Left kidney (tissue), 1 donor: ENCODE measurements at regions not wholly inside any gene's neighbourhood (a gene's known extent, or its start where the extent isn't known, plus 50 kb on each side); places are given as distances from the start of the nearest gene placed in this dataset.

ENCODE experiments used
- DNase-seq: peaks from one replicate; pipeline ENCODE4 v3.0.0-alpha.2; 2013

DNA sequence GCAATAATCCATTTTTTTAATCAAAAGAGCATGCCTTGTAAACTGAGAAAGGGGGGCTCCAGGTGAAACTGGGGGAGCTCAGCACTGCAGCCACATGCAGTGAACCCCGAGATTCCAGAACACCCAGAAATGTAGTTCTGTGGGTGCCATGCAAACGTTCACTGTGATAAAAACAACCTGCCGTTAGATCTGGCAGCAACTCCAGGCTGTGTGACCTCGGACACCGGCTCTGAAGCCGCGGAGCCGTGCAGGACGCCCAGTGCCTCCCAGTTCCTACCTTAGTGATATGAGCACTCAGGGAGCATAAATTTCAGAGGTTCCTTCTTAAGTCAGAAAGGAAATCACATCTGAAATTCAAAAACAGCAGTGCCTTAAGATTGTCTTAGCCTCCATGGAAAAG lies 85.4 kb upstream of the THBS2 start:
- no peak for DNase-seq

- no peak for DNase-seq
These were observed 84.3 kb upstream of the THBS2 start for GRCh38 chr6:169337886-169338445.

- DNase-seq, result no peak
These were observed 81.7 kb upstream of the THBS2 start for GRCh38 chr6:169335301-169335700.

- DNase-seq, result no peak
These were observed 78.6 kb upstream of the THBS2 start for GRCh38 chr6:169332250-169332649.

- DNase-seq, result no peak
These were observed 74.6 kb upstream of the THBS2 start for GRCh38 chr6:169328112-169328801.

- DNase-seq, result no peak
These were observed 72.6 kb upstream of the THBS2 start for GRCh38 chr6:169326067-169326799.

DNA sequence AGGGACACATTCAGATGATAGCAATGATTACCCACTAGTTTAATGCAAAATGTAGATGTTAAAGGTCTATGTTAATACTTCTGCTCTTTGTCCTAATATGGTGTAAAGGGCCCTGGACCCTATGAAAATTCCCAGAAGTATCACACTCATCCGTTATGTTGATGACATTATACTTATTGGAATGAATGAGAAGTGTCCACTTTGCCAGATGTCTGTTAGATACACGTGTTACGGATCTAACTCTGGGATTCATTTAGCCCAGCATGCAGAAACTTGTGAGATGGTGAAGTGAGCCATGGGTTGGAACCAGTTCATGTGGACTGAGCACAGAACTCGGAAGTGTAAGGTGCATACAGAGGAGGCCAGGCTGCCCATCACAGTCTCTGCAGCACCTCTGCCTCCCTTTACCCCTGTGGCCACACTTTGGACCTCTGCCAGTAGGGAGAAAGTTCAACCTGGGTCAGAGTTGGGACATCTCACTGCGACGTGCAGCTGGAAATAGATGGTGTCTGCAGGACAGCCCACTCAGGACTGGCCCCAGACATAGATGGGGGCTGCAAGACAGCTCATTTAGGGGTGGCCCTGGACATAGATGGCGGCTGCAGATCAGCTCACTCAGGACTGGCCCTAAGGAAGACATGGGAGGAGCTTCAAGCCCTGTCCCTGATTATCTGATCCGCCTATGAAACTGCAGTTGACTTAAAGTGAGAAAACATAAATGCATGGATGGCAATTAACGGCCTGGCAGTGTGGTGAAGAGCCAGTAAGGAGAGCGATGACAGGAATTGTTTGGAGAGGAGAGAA lies 71.2 kb upstream of the THBS2 start:
- DNase-seq, result no peak

GRCh38 chr6:169324086-169324485 lies 70.4 kb upstream of the THBS2 start:
- DNase-seq, result no peak

DNA sequence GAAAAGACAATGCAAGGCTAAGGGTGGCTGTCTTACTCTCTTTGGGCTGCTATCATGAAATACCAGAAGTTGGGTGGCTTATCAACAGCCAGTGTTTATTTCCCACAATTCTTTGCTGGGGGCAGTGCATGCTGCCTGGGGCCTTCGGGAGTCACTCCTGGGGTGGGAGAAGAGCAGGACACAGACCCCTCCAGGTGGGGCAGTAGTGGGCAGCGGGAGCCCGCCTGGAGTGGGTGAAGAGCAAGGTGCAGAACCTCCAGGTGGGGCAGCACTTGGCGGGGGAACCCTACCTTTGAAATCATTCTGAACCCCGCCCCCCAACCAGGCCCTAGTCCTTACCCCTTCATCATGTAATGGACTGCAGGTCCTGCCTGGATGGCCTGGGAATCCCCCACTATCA lies 69.6 kb upstream of the THBS2 start:
- DNase-seq, result no peak

DNA sequence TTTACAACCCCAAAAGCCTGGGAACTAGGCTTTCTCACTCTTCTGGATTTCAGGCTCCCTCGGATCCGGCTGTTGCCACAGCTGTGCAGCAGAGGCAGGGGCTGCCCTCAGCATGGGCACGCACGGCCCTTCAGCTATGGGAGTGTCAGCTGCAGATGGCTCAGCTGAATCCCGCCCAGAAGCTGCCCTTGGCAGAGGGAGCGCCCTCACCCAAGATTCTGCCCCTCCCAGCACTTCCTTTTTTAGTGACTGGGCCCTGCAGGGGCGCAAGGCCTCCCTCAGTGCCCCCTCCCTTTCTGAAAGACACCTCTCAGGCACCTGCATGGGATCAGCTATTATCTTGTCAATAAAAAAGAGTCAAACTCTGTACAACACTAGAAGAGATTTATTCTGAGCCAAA lies 67.9 kb upstream of the THBS2 start:
- DNase-seq, result no peak

GRCh38 chr6:169320013-169320412 lies 66.4 kb upstream of the THBS2 start:
- DNase-seq, result no peak

GRCh38 chr6:169317441-169318202 lies 64.0 kb upstream of the THBS2 start:
- DNase-seq, result no peak

- DNase-seq, result no peak
These were observed 63.0 kb upstream of the THBS2 start for GRCh38 chr6:169316651-169317050.

GRCh38 chr6:169315830-169316614 lies 62.4 kb upstream of the THBS2 start:
- no peak for DNase-seq

DNA sequence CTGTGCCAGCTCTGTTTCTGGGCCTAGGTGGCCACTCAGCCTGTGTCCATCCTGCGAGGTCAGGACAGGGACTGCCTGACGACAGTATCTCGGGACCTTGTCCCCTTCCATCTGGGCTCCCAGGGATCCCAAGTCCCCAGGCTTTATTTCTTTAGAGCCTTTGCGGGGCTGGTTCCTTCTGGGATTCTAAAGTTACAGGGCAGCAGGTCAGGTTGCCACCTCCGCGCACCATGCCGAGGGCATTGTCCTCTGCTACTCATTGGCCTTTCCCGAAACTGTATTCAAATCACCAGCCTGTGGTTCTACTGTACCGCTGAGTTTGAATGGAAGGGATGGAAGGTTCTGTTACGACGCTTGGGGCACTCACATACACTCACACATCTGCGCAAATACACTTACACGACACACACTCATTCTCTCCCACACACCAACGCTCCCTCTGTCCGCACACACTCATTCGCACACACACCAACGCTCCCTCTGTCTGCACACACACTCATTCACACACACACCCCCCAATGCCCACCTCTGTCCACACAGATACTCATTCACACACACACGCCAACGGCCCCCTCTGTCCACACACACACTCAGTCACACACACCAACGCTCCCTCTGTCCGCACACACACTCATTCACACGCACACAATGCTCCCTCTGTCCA lies 59.8 kb upstream of the THBS2 start:
- no peak for DNase-seq

DNA sequence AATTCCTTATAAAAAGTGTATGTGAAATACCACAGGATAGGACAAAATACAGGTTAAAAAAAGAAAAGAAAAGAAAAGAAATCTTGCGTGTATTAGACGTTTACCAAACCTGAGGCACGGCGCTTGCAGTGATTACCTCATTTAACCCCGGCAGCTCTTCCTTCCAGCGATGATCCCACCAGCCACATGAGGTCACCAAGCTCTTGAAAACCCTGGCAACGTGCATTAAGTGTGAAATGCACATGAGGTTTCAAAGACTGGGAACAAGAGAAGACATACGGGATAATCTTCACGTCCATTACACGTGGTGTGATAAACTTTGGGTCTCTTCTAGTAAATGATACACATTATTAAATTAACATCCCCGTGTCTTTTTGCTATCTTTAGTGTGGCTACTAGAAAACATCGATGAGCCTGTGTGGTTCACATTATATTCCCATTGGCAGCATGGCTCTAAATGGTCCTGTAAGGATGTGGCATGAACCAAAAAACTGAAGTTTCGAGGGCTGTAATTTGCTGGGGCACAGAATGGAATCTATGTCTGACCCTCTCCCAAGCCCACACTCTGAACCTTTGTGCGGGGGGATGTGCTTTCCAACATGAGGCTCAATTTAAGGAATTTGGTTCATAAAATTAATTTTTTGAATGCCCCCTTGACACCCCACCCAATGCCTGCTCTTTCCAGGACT lies 59.2 kb upstream of the THBS2 start:
- DNase-seq, result no peak

- no peak for DNase-seq
These were observed 57.3 kb upstream of the THBS2 start for GRCh38 chr6:169310983-169311382.
